ENCODE measurements at regions not wholly inside any gene's neighbourhood (a gene's known extent, or its start where the extent isn't known, plus 50 kb on each side); places are given as distances from the start of the nearest gene placed in this dataset.

GRCh38 chr2:4673025-4673489 lies 969.7 kb downstream of the DCDC2C start:
- TF ChIP-seq EZH2 (IDR thresholded peaks at IDR 0.05; ENCODE audit: insufficient read depth, poor library complexity, severe bottlenecking) (no peak), EZH2phosphoT487 (IDR thresholded peaks at IDR 0.05; ENCODE audit: insufficient read depth, low read depth) (no peak)

Measured in GM23248 (cell line).